SK-N-SH (cell line): ENCODE measurements at regions not wholly inside any gene's neighbourhood (a gene's known extent, or its start where the extent isn't known, plus 50 kb on each side); places are given as distances from the start of the nearest gene placed in this dataset.

ENCODE experiments used
- CTCF ChIP-seq: fragments of 200-600 bp; sonication (generic); IDR thresholded peaks from 2 replicates; pipeline ENCODE4 v1.6.1; 2017; ENCODE audit warnings: antibody characterized with exemption, mild to moderate bottlenecking, moderate library complexity
- EP300 ChIP-seq, 2 experiments: IDR thresholded peaks; 2 replicates each; pipeline versions ENCODE4 v1.4.0 to v1.6.1; 2012; ENCODE audit warnings: borderline replicate concordance in 1 of 2, low read depth in 1 of 2, low read length in 1 of 2
- EZH2phosphoT487 ChIP-seq: fragments of 200-600 bp; sonication (generic); IDR thresholded peaks from 2 replicates; pipeline ENCODE4 v1.6.1; 2017; ENCODE audit warnings: low read depth, mixed run types, mild to moderate bottlenecking, antibody characterized with exemption, moderate library complexity, borderline replicate concordance
- FOXJ3 ChIP-seq: sonication (generic); formaldehyde crosslinking; IDR thresholded peaks from 2 replicates; pipeline ENCODE4 v1.5.1; 2020; ENCODE audit warnings: mild to moderate bottlenecking, missing genetic modification reagents
- FOXM1 ChIP-seq: IDR thresholded peaks from 2 replicates; pipeline ENCODE4 v1.4.0; 2012; ENCODE audit warnings: low read depth, mild to moderate bottlenecking
- IRF3 ChIP-seq: fragments of 150-350 bp; IDR thresholded peaks from 2 replicates; pipeline ENCODE4 v1.6.1; 2016; ENCODE audit warnings: mild to moderate bottlenecking, low read depth, low read length
- MEF2A ChIP-seq: IDR thresholded peaks from 2 replicates; pipeline ENCODE4 v1.4.0; 2012; ENCODE audit warnings: low read depth, borderline replicate concordance
- POLR2AphosphoS5 ChIP-seq: IDR thresholded peaks from 2 replicates; pipeline ENCODE4 v1.6.1; 2012; ENCODE audit warnings: low read depth, low read length
- REST ChIP-seq: IDR thresholded peaks from 2 replicates; pipeline ENCODE4 v1.6.1; 2012; ENCODE audit warnings: mild to moderate bottlenecking, low read depth, low read length, moderate library complexity
- TCF12 ChIP-seq: IDR thresholded peaks from 2 replicates; pipeline ENCODE4 v1.4.0; 2012
- TEAD4 ChIP-seq: IDR thresholded peaks from 2 replicates; pipeline ENCODE4 v1.4.0; 2012; ENCODE audit warnings: mild to moderate bottlenecking, borderline replicate concordance; ENCODE audit not compliant: insufficient read depth
- YY1 ChIP-seq: IDR thresholded peaks from 2 replicates; pipeline ENCODE4 v1.4.0; 2012; ENCODE audit warnings: low read depth, mild to moderate bottlenecking
- ZBTB33 ChIP-seq: IDR thresholded peaks from 2 replicates; pipeline ENCODE4 v1.4.0; 2012; ENCODE audit warnings: low read depth, borderline replicate concordance

GRCh38 chr4:24112466-24112865 lies 222.6 kb upstream of the PPARGC1A start:
- no peak for TF ChIP-seq CTCF
- no peak for TF ChIP-seq EP300 (IDR thresholded peaks at IDR 0.05; ENCODE audit: borderline replicate concordance in 1 of 2, low read depth in 1 of 2, low read length in 1 of 2)
- no peak for TF ChIP-seq POLR2AphosphoS5
- no peak for TF ChIP-seq ZBTB33
- no peak for TF ChIP-seq FOXM1
- no peak for TF ChIP-seq IRF3
- no peak for TF ChIP-seq REST
- TF ChIP-seq EZH2phosphoT487 = no peak
- no peak for TF ChIP-seq TCF12
- no peak for TF ChIP-seq MEF2A
- no peak for TF ChIP-seq YY1
- TF ChIP-seq FOXJ3 (CRISPR knock-in tag) = no peak
- TF ChIP-seq TEAD4 = no peak
